Retinal pigment epithelial cell (primary cell): ENCODE measurements at regions not wholly inside any gene's neighbourhood (a gene's known extent, or its start where the extent isn't known, plus 50 kb on each side); places are given as distances from the start of the nearest gene placed in this dataset.

Experiments used
- DNase-seq: peaks from one replicate; pipeline ENCODE4 v3.0.0-alpha.2; 2010; ENCODE audit warnings: low read depth
- H3K4me3 ChIP-seq: 2 replicates; pipeline ENCODE4 v1.5.1; 2011; ENCODE audit warnings: mild to moderate bottlenecking, low read length, control low read depth, moderate library complexity
- CTCF ChIP-seq: conservative IDR thresholded peaks from 2 replicates; pipeline ENCODE4 v1.5.1; 2011; ENCODE audit warnings: low read depth, low read length, control low read depth, inconsistent platforms

DNA sequence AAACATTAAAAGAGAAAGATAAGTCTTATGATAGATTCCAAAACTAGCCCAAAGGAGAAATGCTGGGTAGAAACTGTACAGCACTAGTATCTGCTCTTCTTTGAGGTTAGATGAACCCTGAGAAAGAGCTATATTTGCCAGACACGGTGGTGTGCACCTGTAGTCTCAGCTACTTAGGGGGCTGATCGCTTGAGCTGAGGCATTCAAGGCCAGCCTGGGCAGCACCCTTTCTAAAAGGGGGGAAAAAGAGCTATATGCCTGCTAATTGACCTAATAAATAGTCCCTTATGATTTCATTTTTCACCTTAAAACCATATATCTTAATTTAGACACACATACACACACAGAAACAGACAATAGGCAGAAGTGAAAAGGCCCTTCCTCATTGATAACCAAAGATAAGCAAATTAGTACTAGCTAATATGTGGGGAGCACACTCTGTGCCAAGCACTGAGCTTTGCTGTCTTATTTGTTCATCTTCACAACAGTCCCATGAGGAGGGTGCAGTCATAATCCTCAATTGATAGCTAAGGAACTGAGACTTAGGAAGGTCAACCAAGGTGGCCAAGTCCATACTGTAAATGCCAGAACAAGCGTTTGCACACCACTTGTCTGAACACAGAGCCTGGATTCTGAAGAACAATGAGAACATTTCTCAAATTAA, 56.6 kb upstream of the NLK start:
- no peak overlapping the region for H3K4me3 ChIP-seq
- TF ChIP-seq CTCF, result no peak
- DNase-seq, result no peak

DNA sequence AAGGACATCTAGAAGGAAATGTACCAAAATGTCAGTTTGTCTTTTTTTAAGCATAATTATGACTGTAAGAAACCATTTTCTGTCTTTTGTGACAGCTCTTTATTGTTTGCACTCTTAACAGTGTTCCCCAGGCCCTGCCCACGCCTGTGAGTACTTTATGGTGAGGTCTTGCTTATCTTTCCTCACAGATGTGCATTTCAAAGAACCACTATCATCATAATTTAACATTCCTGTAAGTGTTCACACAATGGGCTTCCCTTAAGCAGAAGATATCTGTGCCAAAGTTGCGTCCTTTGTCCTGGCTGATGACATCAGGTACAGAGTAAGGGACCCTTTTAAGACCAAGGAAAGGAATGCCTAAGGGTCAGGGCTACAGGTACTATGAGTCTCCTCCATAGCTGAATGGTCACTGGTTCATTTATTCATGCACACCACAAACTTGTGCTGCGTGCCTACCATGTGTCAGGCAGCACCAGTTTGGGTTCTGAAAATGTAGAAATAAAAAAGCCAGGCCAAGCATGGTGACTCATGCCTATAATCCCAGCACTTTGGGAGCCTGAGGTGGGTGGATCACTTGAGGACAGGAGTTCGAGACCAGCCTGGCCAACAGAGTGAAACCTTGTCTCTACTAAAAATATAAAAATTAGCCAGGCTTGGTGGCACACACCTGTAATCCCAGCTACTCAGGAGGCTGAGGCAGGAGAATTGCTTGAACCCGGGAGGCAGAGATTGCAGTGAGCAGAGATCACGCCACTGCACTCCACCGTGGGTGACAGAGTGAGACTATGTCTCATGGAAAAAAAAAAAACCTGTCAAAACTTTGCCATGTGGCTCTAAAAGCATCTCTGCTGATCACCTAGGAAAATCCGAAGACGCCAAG, 55.4 kb upstream of the NLK start:
- no peak for TF ChIP-seq CTCF
- no peak for DNase-seq
- no peak overlapping the region for H3K4me3 ChIP-seq

- no peak overlapping the region for H3K4me3 ChIP-seq
- no peak for TF ChIP-seq CTCF
- no peak for DNase-seq
These were observed 53.4 kb upstream of the NLK start for GRCh38 chr17:27989046-27989445.

- no peak for DNase-seq
- TF ChIP-seq CTCF, result no peak
- H3K4me3 ChIP-seq, result no peak overlapping the region
These were observed 52.4 kb upstream of the NLK start for GRCh38 chr17:27990100-27990499.

DNA sequence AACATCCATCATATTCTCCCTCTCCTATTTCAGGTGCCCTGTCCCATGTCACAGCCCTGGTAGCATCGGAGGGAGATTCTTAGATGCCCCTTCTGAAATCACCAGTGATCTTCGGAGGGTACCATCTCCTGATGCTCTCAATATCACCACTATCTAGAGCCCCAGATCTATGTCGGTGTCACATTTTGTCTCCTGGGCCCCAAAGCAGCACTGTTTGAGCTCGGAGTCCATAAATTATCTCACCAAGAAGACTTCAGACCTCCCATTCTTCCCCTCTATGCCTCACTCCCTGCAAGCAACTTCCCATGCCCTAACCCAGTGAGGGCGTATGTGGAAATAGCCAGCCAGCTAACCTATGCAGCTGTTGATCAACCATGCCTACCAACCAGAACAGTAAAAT, 51.5 kb upstream of the NLK start:
- no peak overlapping the region for H3K4me3 ChIP-seq
- no peak for DNase-seq
- no peak for TF ChIP-seq CTCF

- DNase-seq, result no peak
- no peak for TF ChIP-seq CTCF
- no peak overlapping the region for H3K4me3 ChIP-seq
These were observed 50.9 kb upstream of the NLK start for GRCh38 chr17:27991462-27991993.
